ENCODE measurements at regions not wholly inside any gene's neighbourhood (a gene's known extent, or its start where the extent isn't known, plus 50 kb on each side); places are given as distances from the start of the nearest gene placed in this dataset.

DNA sequence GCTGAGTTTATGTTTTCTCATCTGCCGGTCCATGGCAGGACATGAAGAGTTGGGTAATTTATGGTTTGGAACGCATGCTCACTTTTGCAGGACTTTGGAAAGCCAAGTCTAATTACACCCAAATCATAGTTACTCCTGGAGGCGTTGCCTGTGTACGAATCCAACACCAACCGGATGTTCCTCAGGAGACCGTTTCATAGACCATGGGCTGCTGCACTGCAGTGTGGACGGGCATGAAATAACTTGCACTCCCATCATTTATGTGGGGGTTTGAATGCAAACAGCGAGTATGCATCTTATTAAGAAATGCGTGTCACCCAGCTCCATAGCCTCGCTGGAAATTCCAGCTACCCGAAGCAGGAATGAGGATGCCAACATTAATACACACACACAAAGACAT, 96.1 kb upstream of the IRX2 start:
- Histone ChIP-seq H3K9ac (ENCODE audit: low read depth, low read length, poor library complexity, severe bottlenecking) (no peak overlapping the region), H3K4me3 (ENCODE audit: low read length, poor library complexity, severe bottlenecking) (no peak overlapping the region), H2AFZ (ENCODE audit: low read length) (no peak overlapping the region), H3K9me2 (replicated peaks; ENCODE audit: low read depth, low read length) (no peaks in the 10 kb centered on the region), H3K9me3 (ENCODE audit: insufficient read depth, low read depth, low read length) (peaks cover 9% of the 10 kb centered on the region; the same call in 1 of the 2 replicates), H3F3A (ENCODE audit: low read depth) (no peaks in the 10 kb centered on the region), H3K36me3 (ENCODE audit: insufficient read depth, low read length) (no peaks in the 10 kb centered on the region), H3K79me2 (ENCODE audit: insufficient read depth, low read length) (no peaks in the 10 kb centered on the region), H4K20me1 (ENCODE audit: insufficient read depth, low read length, poor library complexity, severe bottlenecking) (no peaks in the 10 kb centered on the region), H3K4me2 (ENCODE audit: low read depth, low read length, poor library complexity, severe bottlenecking) (no peak overlapping the region), H3K4me1 (ENCODE audit: insufficient read depth, low read length, poor library complexity, severe bottlenecking) (no peaks in the 10 kb centered on the region), H3K27me3 (ENCODE audit: insufficient read depth, low read length, poor library complexity, severe bottlenecking) (no peaks in the 10 kb centered on the region)
- no peak for TF ChIP-seq EZH2phosphoT487 (IDR thresholded peaks at IDR 0.05; ENCODE audit: borderline replicate concordance)
- TF ChIP-seq, protein P1, sequence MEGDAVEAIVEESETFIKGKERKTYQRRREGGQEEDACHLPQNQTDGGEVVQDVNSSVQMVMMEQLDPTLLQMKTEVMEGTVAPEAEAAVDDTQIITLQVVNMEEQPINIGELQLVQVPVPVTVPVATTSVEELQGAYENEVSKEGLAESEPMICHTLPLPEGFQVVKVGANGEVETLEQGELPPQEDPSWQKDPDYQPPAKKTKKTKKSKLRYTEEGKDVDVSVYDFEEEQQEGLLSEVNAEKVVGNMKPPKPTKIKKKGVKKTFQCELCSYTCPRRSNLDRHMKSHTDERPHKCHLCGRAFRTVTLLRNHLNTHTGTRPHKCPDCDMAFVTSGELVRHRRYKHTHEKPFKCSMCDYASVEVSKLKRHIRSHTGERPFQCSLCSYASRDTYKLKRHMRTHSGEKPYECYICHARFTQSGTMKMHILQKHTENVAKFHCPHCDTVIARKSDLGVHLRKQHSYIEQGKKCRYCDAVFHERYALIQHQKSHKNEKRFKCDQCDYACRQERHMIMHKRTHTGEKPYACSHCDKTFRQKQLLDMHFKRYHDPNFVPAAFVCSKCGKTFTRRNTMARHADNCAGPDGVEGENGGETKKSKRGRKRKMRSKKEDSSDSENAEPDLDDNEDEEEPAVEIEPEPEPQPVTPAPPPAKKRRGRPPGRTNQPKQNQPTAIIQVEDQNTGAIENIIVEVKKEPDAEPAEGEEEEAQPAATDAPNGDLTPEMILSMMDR (conservative IDR thresholded peaks at IDR 0.05; ENCODE audit: low read length), result no peak

DNA sequence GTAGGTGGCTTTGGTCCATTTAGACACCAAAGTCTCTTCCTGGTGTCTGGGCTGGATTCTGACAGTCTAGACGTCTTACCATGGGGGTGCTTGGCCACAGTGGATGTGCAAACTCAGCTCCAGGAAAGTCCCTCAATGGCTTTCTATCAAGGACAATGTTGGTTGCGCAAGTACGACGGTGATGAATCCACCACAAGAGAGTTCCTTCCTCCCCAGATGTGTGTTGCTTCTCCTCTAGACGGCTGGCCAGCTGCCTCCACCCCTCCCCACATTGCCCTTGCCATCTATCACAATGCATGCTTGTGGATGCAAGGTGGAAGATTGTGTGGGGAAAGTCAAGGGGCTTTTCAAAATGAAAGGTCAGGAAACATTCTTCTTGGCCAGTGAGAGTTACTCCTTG, 89.7 kb upstream of the IRX2 start:
- no peak overlapping the region for H3K4me2 ChIP-seq (ENCODE audit: low read depth, low read length, poor library complexity, severe bottlenecking)

DNA sequence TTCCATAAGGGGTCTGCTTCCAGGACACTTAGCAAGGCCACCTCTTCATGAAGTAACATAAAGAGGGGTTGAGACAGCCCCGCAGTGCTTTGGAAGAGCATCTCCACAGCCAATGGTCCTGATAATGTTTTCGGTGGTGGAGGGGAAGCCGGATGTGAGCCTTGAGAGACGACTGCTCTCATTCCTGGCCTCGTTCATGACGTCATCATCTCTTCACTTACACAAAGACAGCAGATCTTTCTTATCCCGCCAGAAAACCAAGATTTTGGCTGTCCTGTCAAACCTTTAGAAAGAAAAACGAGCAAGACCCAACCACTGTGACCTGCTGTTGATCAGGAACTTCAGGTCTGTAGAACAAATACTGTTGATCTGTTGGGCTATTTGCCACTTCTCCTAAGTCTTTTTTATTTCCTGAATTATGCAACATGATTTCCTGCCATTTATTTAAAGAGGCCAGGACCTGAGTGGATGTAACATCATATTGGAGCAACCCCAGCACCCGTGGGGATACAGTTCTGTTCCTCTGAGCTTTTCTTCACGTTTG, 89.0 kb upstream of the IRX2 start:
- Histone ChIP-seq H3K9me2 (replicated peaks; ENCODE audit: low read depth, low read length) (no peaks in the 10 kb centered on the region), H3F3A (ENCODE audit: low read depth) (no peaks in the 10 kb centered on the region), H3K9me3 (ENCODE audit: insufficient read depth, low read depth, low read length) (peaks cover 9% of the 10 kb centered on the region; the same call in 1 of the 2 replicates), H3K4me3 (ENCODE audit: low read length, poor library complexity, severe bottlenecking) (no peak overlapping the region), H3K79me2 (ENCODE audit: insufficient read depth, low read length) (no peaks in the 10 kb centered on the region), H3K4me1 (ENCODE audit: insufficient read depth, low read length, poor library complexity, severe bottlenecking) (no peaks in the 10 kb centered on the region), H3K27me3 (ENCODE audit: insufficient read depth, low read length, poor library complexity, severe bottlenecking) (no peaks in the 10 kb centered on the region), H4K20me1 (ENCODE audit: insufficient read depth, low read length, poor library complexity, severe bottlenecking) (no peaks in the 10 kb centered on the region), H2AFZ (ENCODE audit: low read length) (no peak overlapping the region), H3K9ac (ENCODE audit: low read depth, low read length, poor library complexity, severe bottlenecking) (no peak overlapping the region), H3K36me3 (ENCODE audit: insufficient read depth, low read length) (no peaks in the 10 kb centered on the region), H3K4me2 (ENCODE audit: low read depth, low read length, poor library complexity, severe bottlenecking) (no peak overlapping the region)
- TF ChIP-seq, protein P1 (conservative IDR thresholded peaks at IDR 0.05; ENCODE audit: low read length), result no peak
- no peak for TF ChIP-seq EZH2phosphoT487 (IDR thresholded peaks at IDR 0.05; ENCODE audit: borderline replicate concordance)

More for the DNA sequence above, 89.7 kb upstream of the IRX2 start:
- Histone ChIP-seq H3K36me3 (ENCODE audit: insufficient read depth, low read length) (no peaks in the 10 kb centered on the region), H3K9me3 (ENCODE audit: insufficient read depth, low read depth, low read length) (peaks cover 9% of the 10 kb centered on the region; the same call in 1 of the 2 replicates), H3K27me3 (ENCODE audit: insufficient read depth, low read length, poor library complexity, severe bottlenecking) (no peaks in the 10 kb centered on the region), H4K20me1 (ENCODE audit: insufficient read depth, low read length, poor library complexity, severe bottlenecking) (no peaks in the 10 kb centered on the region), H3K9me2 (replicated peaks; ENCODE audit: low read depth, low read length) (no peaks in the 10 kb centered on the region), H2AFZ (ENCODE audit: low read length) (no peak overlapping the region), H3K4me1 (ENCODE audit: insufficient read depth, low read length, poor library complexity, severe bottlenecking) (no peaks in the 10 kb centered on the region), H3K4me3 (ENCODE audit: low read length, poor library complexity, severe bottlenecking) (no peak overlapping the region), H3K79me2 (ENCODE audit: insufficient read depth, low read length) (no peaks in the 10 kb centered on the region), H3F3A (ENCODE audit: low read depth) (no peaks in the 10 kb centered on the region), H3K9ac (ENCODE audit: low read depth, low read length, poor library complexity, severe bottlenecking) (no peak overlapping the region)
- no peak for TF ChIP-seq EZH2phosphoT487 (IDR thresholded peaks at IDR 0.05; ENCODE audit: borderline replicate concordance)
- TF ChIP-seq, protein P1 (conservative IDR thresholded peaks at IDR 0.05; ENCODE audit: low read length), result no peak

Measured in Loucy (cell line).